Chondrocyte (in vitro differentiated cells): ENCODE measurements at regions not wholly inside any gene's neighbourhood (a gene's known extent, or its start where the extent isn't known, plus 50 kb on each side); places are given as distances from the start of the nearest gene placed in this dataset.

Experiments
- DNase-seq: peaks from one replicate; pipeline ENCODE4 v3.0.0; 2021; ENCODE audit warnings: mixed read lengths, low spot score
- H3K27ac Mint-ChIP-seq: one replicate; pipeline ENCODE4 v1.8.0; 2021; ENCODE audit warnings: mild to moderate bottlenecking, moderate library complexity, mixed read lengths; ENCODE audit not compliant: unreplicated experiment
- H3K27me3 Mint-ChIP-seq: 2 replicates; pipeline ENCODE4 v1.8.0; 2021; ENCODE audit warnings: low read depth, mixed read lengths
- H3K36me3 Mint-ChIP-seq: 2 replicates; pipeline ENCODE4 v1.8.0; 2021; ENCODE audit warnings: low read depth, mixed read lengths
- H3K4me1 Mint-ChIP-seq: 2 replicates; pipeline ENCODE4 v1.8.0; 2021; ENCODE audit warnings: low read depth, mild to moderate bottlenecking, mixed read lengths
- H3K4me3 Mint-ChIP-seq: one replicate; pipeline ENCODE4 v1.8.0; 2021; ENCODE audit warnings: mild to moderate bottlenecking, moderate library complexity, mixed read lengths; ENCODE audit not compliant: unreplicated experiment
- H3K9me3 Mint-ChIP-seq: 2 replicates; pipeline ENCODE4 v1.8.0; 2021; ENCODE audit warnings: low read depth, mixed read lengths
- TF ChIP-seq, protein P1 (sequence below): fragments of 200-600 bp; sonication (generic); IDR thresholded peaks from 2 replicates; pipeline ENCODE4 v1.5.0; 2021; ENCODE audit warnings: antibody characterized with exemption, mild to moderate bottlenecking, moderate library complexity

- TF ChIP-seq, protein P1, sequence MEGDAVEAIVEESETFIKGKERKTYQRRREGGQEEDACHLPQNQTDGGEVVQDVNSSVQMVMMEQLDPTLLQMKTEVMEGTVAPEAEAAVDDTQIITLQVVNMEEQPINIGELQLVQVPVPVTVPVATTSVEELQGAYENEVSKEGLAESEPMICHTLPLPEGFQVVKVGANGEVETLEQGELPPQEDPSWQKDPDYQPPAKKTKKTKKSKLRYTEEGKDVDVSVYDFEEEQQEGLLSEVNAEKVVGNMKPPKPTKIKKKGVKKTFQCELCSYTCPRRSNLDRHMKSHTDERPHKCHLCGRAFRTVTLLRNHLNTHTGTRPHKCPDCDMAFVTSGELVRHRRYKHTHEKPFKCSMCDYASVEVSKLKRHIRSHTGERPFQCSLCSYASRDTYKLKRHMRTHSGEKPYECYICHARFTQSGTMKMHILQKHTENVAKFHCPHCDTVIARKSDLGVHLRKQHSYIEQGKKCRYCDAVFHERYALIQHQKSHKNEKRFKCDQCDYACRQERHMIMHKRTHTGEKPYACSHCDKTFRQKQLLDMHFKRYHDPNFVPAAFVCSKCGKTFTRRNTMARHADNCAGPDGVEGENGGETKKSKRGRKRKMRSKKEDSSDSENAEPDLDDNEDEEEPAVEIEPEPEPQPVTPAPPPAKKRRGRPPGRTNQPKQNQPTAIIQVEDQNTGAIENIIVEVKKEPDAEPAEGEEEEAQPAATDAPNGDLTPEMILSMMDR, result no peak
- H3K36me3 Mint-ChIP-seq, result no peaks in the 10 kb centered on the region
- peaks cover 4% of the 10 kb centered on the region for H3K4me1 Mint-ChIP-seq
- no peak overlapping the region for H3K27ac Mint-ChIP-seq
- H3K9me3 Mint-ChIP-seq, result peaks cover 17% of the 10 kb centered on the region
- DNase-seq, result no peak
- no peaks in the 10 kb centered on the region for H3K27me3 Mint-ChIP-seq
- H3K4me3 Mint-ChIP-seq, result no peak overlapping the region
These were observed 230.2 kb upstream of the AGTR2 start for GRCh38 chrX:115940348-115940747.

DNA sequence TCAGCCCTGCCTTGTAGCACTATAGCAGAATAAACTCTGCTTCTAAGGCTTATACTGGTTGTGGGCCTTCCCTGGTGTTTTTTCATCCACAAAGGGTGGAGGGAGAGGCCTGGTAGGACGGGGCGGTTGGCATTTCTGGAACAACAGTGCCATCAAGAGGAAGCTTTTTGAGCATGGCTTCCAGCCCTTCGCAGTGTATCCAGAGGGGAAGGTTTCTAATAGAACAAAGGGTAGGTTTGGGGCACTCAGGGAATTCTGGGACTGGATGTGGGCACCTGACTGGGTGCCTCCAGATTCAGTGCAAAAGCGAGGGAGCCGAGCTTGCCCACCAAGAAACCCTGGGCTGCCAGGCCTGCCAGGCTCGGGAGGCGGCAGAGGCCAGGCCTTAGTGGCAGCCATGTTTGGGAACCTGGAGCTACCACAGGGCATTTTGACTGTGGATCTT lies 229.6 kb upstream of the AGTR2 start:
- TF ChIP-seq, protein P1, result peak; percentile 62
- no peaks in the 10 kb centered on the region for H3K27me3 Mint-ChIP-seq
- no peak for DNase-seq
- no peaks in the 10 kb centered on the region for H3K36me3 Mint-ChIP-seq
- no peak overlapping the region for H3K27ac Mint-ChIP-seq
- peaks cover 17% of the 10 kb centered on the region for H3K9me3 Mint-ChIP-seq
- H3K4me1 Mint-ChIP-seq, result peaks cover 4% of the 10 kb centered on the region
- H3K4me3 Mint-ChIP-seq, result no peak overlapping the region

DNA sequence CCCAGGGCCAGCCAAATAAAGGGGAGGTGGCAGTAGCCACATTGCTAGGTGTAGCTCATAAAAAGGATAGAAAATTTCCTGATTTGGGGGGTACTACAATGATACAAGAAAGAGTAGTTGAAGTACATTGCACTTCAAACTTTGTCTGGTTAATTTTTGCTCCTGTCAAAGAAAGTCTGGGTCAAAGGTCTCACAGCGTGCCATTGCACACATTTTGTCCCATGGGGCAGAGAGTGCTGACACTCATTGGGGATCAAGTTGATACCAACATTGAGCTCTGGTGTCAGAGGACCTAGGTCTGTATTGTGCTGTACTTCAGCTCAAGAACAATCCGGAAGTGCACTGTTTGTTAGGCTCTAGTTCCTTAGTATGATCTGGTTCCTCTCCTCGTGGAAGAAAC lies 229.2 kb upstream of the AGTR2 start:
- Mint-ChIP-seq H3K27ac (no peak overlapping the region), H3K27me3 (no peaks in the 10 kb centered on the region), H3K9me3 (peaks cover 13% of the 10 kb centered on the region), H3K4me3 (no peak overlapping the region), H3K4me1 (peaks cover 4% of the 10 kb centered on the region), H3K36me3 (no peaks in the 10 kb centered on the region)
- no peak for DNase-seq
- TF ChIP-seq, protein P1, result no peak

GRCh38 chrX:115946059-115946458 lies 224.5 kb upstream of the AGTR2 start:
- Mint-ChIP-seq H3K4me3 (no peak overlapping the region), H3K4me1 (no peaks in the 10 kb centered on the region), H3K27ac (no peak overlapping the region), H3K36me3 (peaks cover 1% of the 10 kb centered on the region), H3K9me3 (peaks cover 14% of the 10 kb centered on the region), H3K27me3 (no peaks in the 10 kb centered on the region)
- no peak for DNase-seq
- TF ChIP-seq, protein P1, result no peak

DNA sequence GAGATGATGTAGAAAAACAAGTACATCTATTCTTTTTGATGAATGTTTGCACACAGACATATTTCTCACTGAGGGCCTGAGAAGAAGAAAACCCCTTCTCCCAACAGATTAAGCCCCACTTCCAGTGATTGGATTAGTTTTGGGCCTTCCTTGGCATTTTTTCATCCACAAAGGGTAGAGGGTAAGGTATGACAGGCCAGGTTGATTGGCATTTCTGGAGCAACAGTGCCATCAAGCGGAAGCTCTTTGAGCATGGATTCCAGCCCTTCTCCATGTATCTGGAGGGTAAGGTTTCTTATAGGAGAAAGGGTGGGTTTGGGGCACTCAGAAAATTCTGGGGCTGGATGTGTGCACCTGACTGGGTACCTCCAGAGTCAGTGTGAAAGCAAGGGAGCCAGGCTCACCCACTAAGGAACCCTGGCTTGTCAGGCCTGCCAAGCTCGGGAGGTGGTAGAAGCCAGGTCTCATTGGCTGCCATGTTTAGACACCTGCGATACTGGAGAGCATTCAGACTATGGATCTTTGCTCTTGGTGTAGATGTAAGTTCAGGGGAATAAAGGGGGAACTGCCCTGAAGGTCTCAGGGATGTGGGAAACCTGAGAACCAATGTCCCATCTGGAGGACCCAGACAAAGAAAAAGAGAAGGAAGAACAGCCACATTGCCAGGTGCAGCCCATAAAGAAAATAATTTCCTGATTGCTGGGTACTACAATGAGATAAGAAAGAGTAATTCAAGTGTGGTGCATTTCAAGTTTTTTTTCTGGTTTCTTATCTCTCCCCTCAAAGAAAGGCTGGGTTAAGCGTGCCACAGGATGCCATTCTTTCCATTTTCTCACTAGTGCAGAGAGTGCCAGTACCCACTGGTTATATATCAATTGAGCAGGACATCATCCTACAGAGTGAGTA lies 222.3 kb upstream of the AGTR2 start:
- Mint-ChIP-seq H3K4me3 (no peak overlapping the region), H3K36me3 (peaks cover 1% of the 10 kb centered on the region), H3K27ac (no peak overlapping the region), H3K4me1 (no peaks in the 10 kb centered on the region), H3K9me3 (peaks cover 15% of the 10 kb centered on the region), H3K27me3 (no peaks in the 10 kb centered on the region)
- TF ChIP-seq, protein P1, result no peak
- DNase-seq, result no peak
